LNCAP (cell line): ENCODE measurements at regions not wholly inside any gene's neighbourhood (a gene's known extent, or its start where the extent isn't known, plus 50 kb on each side); places are given as distances from the start of the nearest gene placed in this dataset.

ENCODE experiments used
- TF ChIP-seq, protein P1 (sequence below): fragments of 450-650 bp; IDR thresholded peaks from 2 replicates; pipeline ENCODE4 v1.5.1; 2017; ENCODE audit warnings: mild to moderate bottlenecking

DNA sequence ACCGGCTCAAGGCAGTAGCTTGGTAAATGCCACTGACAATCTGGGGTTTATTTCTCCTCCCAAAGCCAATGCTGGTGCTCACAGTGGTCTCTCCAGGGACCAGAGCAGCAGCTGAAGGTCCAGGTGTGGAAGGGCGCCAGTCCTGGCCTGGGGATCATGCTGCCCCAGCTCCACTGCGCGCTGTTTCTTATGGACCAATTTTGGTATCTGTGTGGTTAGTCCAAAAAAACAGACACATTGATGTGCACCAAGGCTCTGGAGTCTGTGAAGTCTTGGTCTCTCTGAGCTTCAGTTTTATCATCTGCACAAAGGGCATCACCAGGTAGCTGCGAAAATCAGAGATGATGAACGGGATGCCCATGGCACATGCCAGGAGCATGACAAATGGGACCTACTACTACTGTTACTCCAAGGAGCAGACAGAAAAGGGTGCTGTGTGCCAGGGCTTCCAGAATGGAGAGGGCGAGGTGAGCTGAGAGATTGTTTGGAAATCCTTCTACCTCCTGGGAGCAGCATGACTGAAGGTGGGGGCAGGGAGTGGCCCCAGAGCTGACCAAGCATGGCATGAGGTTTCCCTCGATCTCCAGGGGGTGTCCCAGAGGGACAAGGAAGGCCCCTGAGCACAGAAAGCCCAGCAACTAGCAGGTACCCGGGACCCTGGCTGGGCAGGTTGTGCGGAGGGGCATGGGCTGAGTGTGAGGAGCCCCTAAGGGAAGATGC is 134.3 kb upstream of the PRR20G start:
- TF ChIP-seq, protein P1, sequence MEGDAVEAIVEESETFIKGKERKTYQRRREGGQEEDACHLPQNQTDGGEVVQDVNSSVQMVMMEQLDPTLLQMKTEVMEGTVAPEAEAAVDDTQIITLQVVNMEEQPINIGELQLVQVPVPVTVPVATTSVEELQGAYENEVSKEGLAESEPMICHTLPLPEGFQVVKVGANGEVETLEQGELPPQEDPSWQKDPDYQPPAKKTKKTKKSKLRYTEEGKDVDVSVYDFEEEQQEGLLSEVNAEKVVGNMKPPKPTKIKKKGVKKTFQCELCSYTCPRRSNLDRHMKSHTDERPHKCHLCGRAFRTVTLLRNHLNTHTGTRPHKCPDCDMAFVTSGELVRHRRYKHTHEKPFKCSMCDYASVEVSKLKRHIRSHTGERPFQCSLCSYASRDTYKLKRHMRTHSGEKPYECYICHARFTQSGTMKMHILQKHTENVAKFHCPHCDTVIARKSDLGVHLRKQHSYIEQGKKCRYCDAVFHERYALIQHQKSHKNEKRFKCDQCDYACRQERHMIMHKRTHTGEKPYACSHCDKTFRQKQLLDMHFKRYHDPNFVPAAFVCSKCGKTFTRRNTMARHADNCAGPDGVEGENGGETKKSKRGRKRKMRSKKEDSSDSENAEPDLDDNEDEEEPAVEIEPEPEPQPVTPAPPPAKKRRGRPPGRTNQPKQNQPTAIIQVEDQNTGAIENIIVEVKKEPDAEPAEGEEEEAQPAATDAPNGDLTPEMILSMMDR, result no peak

DNA sequence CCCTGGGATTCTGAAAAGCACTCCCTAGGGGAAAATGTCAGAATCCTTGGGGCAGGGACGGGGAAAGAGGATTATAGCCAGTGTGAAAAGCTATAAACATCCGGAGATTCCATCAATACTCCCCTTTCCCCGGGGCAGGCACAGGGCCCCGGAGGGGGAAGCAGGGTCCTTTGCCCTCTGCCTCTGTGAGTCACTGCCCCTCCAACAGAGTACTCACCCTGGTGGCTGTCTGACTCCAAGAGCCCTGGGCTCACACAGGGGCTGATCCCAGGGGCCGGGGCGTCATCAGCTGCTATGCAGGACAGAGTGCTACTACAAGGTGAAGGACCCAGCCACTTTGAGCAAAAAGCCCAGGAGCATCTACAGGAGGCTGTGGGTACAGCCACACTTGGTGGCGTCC is 133.0 kb upstream of the PRR20G start:
- TF ChIP-seq, protein P1, result no peak

DNA sequence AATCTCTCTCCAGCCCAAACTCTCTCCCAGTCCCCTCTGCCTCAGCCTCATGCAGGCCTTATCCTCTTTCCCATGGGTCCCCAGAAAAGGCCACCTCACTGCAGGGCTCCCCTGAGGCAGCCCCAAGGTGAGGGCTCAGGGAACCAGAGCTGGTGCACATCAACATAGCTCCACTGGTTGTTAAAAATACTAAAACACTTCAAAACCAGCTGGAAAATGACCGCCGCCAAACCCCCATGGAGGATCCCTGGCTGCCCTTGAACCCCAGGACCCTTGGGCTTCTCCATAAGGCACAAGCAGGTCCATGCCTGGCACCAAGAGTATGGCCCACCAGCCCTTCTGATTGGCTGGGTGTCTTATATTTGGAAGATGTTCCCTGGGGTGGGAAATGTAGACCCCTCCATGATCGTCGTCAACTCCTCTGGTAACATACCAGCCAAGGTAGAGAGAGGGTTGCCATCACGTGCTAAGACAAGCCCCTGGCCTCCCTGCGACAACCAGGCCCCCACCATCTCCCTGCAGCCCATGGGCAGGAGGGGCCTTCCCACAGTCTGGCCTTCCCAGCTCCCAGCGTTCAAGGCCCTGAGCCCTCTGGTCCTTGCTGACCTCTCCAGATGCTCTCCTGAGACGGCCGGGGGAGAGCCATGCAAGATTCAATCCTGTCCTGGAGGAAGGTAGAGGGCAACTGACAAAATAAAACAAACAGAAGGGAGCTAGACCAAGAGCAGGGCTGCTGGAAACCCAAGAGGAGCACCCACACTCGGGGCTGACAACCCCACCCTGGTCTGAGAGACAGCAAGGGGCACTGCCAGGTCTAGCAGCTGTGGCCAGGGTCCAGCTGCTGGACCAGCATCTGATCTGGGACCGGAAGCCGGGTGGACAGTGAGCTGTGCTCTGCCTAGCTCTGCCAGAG is 132.1 kb upstream of the PRR20G start:
- TF ChIP-seq, protein P1, result no peak

DNA sequence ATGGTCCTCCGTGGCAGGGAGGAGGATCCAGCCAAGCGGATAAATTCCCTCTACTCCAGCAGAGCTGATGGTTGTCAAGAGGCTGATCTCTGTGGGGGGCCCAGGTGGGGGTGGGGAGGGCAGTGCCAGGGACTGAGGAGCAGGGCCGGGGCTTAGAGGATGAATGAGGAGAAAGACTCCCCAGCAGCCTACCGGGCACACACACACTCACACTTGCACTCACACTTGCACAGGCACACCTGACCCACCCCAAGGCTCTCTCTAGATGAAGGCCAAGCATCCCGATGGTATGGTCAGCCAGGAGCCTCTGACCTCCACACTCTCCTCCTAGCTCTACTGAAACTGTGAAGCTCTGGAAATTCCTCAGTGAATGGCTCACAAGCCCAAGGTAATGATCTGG is 131.3 kb upstream of the PRR20G start:
- TF ChIP-seq, protein P1, result no peak

DNA sequence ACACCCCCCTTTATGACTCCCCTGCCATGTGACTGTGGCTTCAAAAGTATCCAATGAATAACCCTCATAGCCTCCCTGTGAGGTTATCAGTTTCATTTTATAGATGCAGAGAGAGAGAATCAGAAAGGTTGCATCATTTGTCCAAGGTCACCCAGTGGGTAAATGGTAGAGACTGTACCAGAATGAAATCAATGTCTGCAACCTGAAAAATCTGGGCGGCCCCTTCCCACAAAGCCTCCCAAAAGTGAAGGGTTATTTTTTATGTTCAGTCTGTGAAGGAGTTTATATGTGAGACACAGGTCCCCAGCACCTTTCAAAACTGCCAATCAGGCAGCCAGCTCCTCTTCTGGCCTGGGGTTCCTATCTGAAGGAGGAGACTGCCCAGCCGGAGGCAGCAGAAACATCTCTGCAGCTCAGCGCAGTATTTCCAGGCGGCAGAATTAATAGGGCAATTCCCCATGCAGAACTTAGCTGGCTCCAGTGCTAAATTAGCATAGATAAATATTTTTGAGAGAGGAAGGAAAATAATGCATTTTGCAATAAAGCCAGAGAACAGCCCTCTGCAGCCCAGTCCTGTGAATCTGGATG is 130.8 kb upstream of the PRR20G start:
- TF ChIP-seq, protein P1, result no peak

DNA sequence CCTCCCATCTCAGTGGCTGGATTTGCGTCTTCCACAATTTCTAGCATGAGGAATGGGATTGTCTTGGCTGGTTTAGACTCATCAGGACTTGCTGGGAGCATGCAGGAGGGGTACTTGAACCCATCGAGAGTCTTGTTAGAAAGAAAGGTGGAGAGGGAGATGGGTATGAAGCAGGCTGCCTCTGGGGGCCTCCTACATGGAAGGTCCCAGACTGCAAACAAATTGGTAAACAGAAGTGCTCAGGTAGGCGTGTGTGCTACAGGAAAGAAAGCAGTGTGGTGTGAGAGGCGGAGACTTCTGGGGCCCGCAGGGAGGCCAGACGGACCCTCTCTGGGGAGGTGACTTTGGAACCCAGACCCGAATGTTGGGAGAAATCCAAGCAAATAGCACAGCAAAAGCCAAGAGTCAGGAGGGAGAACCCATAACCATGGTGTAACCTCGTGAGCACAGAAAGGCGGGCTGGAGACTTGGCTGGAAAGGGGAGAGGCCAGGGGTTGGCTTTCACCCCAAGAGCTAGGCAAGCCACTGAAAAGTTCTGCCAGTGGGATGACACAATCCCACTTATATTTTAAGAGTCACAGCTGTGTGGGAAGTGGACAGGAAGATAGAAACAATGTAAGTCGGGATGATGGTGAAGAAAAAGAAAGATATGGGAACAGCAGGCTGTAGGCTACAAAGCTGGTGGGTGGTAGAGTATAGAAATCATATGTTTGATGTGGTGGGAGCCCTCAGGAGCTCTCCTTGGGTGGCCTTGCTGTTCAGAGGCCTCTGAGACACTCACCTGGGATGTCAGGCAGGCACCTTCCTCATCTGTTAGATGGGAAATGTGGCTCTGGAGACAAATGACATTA is 130.1 kb upstream of the PRR20G start:
- TF ChIP-seq, protein P1, result no peak

DNA sequence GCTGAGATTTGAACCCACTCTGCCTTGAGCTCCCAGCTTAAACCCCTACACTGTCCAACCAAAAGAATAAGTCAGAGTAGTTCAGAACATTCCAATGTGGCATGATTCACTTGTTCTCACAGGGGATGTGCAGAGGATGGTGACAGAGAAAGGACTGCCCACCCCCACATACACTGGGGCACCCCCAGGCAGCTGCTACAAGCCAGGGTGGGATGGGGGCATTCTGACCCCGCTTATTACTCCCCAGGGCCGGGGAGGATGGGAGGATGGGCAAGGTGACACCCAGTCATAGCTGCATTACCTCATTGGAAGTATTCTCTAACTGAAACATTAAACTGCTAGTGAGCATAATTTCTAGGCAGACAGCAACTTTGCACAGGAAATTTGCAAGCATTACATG is 126.0 kb upstream of the PRR20G start:
- TF ChIP-seq, protein P1, result no peak
